K562 (cell line): ENCODE measurements at regions not wholly inside any gene's neighbourhood (a gene's known extent, or its start where the extent isn't known, plus 50 kb on each side); places are given as distances from the start of the nearest gene placed in this dataset.

Source experiments
- BDP1 ChIP-seq: IDR thresholded peaks from 3 replicates; pipeline ENCODE4 v1.6.1; 2011; ENCODE audit not compliant: insufficient read length, insufficient read depth
- BRCA1 ChIP-seq, 2 experiments: fragments of 450-650 bp in 1 of 2; sonication (generic) in 1 of 2; formaldehyde crosslinking in 1 of 2; IDR thresholded peaks; 2 replicates each; pipeline versions ENCODE4 v1.5.0 to v1.6.1; 2017 to 2020; ENCODE audit warnings: mild to moderate bottlenecking in 1 of 2, missing genetic modification reagents in 1 of 2
- CEBPB ChIP-seq: fragments of 450-650 bp; IDR thresholded peaks from 2 replicates; pipeline ENCODE4 v1.6.1; 2016; ENCODE audit warnings: missing genetic modification characterization, missing compliant biosample characterization
- HNRNPH1 ChIP-seq: fragments of 200-400 bp; formaldehyde crosslinking; optimal IDR thresholded peaks from 2 replicates; pipeline ENCODE3; 2017; ENCODE audit warnings: low read depth, mild to moderate bottlenecking, low read length, moderate library complexity
- MAFF ChIP-seq: IDR thresholded peaks from 2 replicates; pipeline ENCODE4 v1.6.1; 2012; ENCODE audit warnings: low read length, improper control_type of control experiment
- POLR2A ChIP-seq: fragments of 450-650 bp; conservative IDR thresholded peaks from 2 replicates; pipeline ENCODE4 v1.6.1; 2016
- SIN3A ChIP-seq, 2 experiments: fragments of 150-350 bp in 1 of 2; IDR thresholded peaks; 2 replicates each; pipeline ENCODE4 v1.6.1; 2011 to 2016; ENCODE audit warnings: borderline replicate concordance in 2 of 2, low read depth in 2 of 2, low read length in 2 of 2, mild to moderate bottlenecking in 2 of 2, moderate library complexity in 2 of 2; ENCODE audit not compliant: control insufficient read depth in 1 of 2
- TAF15 ChIP-seq: fragments of 200-400 bp; formaldehyde crosslinking; IDR thresholded peaks from 2 replicates; pipeline ENCODE4 v1.6.1; 2017; ENCODE audit warnings: mild to moderate bottlenecking, low read depth, low read length, moderate library complexity
- ZNF24 ChIP-seq: fragments of 450-650 bp; IDR thresholded peaks from 2 replicates; pipeline ENCODE4 v1.6.1; 2016
- TF ChIP-seq, protein P1 (sequence below), 3 experiments: IDR thresholded peaks in 2 of 3; conservative IDR thresholded peaks in 1 of 3; 2 replicates each; pipeline ENCODE4 v1.5.1; 2011 to 2012; ENCODE audit warnings: low read length in 3 of 3, mild to moderate bottlenecking in 3 of 3, control low read depth in 2 of 3, improper control_type of control experiment in 1 of 3, inconsistent platforms in 1 of 3, low read depth in 1 of 3, mixed read lengths in 1 of 3, moderate library complexity in 1 of 3; ENCODE audit not compliant: insufficient read depth in 2 of 3
- TF ChIP-seq, protein P2 (sequence below): fragments of 450-650 bp; formaldehyde crosslinking; IDR thresholded peaks from 2 replicates; pipeline ENCODE4 v1.4.0; 2020; ENCODE audit warnings: mild to moderate bottlenecking
- TF ChIP-seq, protein P3 (sequence below): fragments of 250-450 bp; sonication (Bioruptor Pico); IDR thresholded peaks from 2 replicates; pipeline ENCODE4 v1.5.0; 2021; ENCODE audit warnings: mild to moderate bottlenecking, borderline replicate concordance

DNA sequence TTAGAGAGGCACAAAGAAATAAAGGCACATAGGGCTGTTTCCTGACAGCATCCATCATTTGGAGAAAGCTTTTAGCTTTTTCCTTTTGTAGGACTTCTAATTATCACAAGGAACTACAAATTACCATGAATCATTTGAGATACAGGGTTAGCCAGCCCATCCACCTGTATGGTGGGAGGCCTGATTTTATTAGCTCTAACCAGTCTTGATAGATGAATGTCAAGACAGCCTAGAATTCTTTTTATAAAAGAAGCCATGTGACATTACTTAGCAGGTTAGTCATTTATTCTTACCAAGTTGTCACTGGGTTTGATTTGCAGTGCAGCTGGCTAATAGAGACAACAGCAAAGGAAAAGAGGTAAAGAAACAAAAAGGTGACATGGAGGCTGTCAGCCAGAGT, 618.1 kb downstream of the ZNF385D start:
- TF ChIP-seq, protein P1, sequence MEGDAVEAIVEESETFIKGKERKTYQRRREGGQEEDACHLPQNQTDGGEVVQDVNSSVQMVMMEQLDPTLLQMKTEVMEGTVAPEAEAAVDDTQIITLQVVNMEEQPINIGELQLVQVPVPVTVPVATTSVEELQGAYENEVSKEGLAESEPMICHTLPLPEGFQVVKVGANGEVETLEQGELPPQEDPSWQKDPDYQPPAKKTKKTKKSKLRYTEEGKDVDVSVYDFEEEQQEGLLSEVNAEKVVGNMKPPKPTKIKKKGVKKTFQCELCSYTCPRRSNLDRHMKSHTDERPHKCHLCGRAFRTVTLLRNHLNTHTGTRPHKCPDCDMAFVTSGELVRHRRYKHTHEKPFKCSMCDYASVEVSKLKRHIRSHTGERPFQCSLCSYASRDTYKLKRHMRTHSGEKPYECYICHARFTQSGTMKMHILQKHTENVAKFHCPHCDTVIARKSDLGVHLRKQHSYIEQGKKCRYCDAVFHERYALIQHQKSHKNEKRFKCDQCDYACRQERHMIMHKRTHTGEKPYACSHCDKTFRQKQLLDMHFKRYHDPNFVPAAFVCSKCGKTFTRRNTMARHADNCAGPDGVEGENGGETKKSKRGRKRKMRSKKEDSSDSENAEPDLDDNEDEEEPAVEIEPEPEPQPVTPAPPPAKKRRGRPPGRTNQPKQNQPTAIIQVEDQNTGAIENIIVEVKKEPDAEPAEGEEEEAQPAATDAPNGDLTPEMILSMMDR (IDR thresholded peaks at IDR 0.05 in 2 of 3, conservative IDR thresholded peaks at IDR 0.05 in 1 of 3; ENCODE audit: insufficient read depth in 2 of 3, low read depth in 1 of 3, low read length in 3 of 3) = no peak
- no peak for TF ChIP-seq BRCA1 (IDR thresholded peaks at IDR 0.05)
- no peak for TF ChIP-seq BRCA1 (CRISPR knock-in tag; IDR thresholded peaks at IDR 0.05)
- TF ChIP-seq TAF15 = no peak
- TF ChIP-seq MAFF = no peak
- TF ChIP-seq POLR2A = no peak
- TF ChIP-seq, protein P2, sequence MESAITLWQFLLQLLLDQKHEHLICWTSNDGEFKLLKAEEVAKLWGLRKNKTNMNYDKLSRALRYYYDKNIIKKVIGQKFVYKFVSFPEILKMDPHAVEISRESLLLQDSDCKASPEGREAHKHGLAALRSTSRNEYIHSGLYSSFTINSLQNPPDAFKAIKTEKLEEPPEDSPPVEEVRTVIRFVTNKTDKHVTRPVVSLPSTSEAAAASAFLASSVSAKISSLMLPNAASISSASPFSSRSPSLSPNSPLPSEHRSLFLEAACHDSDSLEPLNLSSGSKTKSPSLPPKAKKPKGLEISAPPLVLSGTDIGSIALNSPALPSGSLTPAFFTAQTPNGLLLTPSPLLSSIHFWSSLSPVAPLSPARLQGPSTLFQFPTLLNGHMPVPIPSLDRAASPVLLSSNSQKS = no peak
- TF ChIP-seq, protein P3, sequence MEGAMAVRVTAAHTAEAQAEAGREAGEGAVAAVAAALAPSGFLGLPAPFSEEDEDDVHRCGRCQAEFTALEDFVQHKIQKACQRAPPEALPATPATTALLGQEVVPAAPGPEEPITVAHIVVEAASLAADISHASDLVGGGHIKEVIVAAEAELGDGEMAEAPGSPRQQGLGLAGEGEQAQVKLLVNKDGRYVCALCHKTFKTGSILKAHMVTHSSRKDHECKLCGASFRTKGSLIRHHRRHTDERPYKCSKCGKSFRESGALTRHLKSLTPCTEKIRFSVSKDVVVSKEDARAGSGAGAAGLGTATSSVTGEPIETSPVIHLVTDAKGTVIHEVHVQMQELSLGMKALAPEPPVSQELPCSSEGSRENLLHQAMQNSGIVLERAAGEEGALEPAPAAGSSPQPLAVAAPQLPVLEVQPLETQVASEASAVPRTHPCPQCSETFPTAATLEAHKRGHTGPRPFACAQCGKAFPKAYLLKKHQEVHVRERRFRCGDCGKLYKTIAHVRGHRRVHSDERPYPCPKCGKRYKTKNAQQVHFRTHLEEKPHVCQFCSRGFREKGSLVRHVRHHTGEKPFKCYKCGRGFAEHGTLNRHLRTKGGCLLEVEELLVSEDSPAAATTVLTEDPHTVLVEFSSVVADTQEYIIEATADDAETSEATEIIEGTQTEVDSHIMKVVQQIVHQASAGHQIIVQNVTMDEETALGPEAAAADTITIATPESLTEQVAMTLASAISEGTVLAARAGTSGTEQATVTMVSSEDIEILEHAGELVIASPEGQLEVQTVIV (CRISPR knock-in tag) = no peak
- no peak for TF ChIP-seq ZNF24
- TF ChIP-seq SIN3A (IDR thresholded peaks at IDR 0.05; ENCODE audit: borderline replicate concordance in 2 of 2, control insufficient read depth in 1 of 2, low read depth in 2 of 2, low read length in 2 of 2) = no peak
- no peak for TF ChIP-seq HNRNPH1
- TF ChIP-seq BDP1 = no peak
- no peak for TF ChIP-seq CEBPB (tag)
